ENCODE measurements at regions not wholly inside any gene's neighbourhood (a gene's known extent, or its start where the extent isn't known, plus 50 kb on each side); places are given as distances from the start of the nearest gene placed in this dataset.

- TF ChIP-seq POLR2A (IDR thresholded peaks at IDR 0.05) (no peak), CTCF (IDR thresholded peaks at IDR 0.05) (no peak)
Observed at GRCh38 chr3:102586485-102586884, 151.7 kb downstream of the ZPLD1 start.
